Keratinocyte (primary cell): ENCODE measurements at regions not wholly inside any gene's neighbourhood (a gene's known extent, or its start where the extent isn't known, plus 50 kb on each side); places are given as distances from the start of the nearest gene placed in this dataset.

Source experiments
- DNase-seq: peaks from one replicate; pipeline ENCODE4 v3.0.0-alpha.2; 2011; ENCODE audit warnings: low read depth, missing footprints, low spot score
- FAIRE-seq: peaks from 2 replicates; lab custom pipeline; 2011; peaks lifted over from hg19 to GRCh38; lab: Jason Lieb, UNC
- H2AFZ ChIP-seq: 2 replicates; pipeline ENCODE4 v1.6.0; 2012; ENCODE audit warnings: low read length, control low read depth, inconsistent platforms; ENCODE audit not compliant: control insufficient read depth
- H3K27ac ChIP-seq: 2 replicates; pipeline ENCODE4 v1.5.1; 2011; ENCODE audit warnings: low read length; ENCODE audit not compliant: control insufficient read depth, insufficient read depth
- H3K27me3 ChIP-seq: 3 replicates; pipeline ENCODE4 v1.6.0; 2011; ENCODE audit warnings: low read length; ENCODE audit not compliant: control insufficient read depth, insufficient read depth; ENCODE audit errors: extremely low read depth
- H3K36me3 ChIP-seq, 2 experiments: 2 replicates in 1 of 2; 3 replicates in 1 of 2; pipeline ENCODE4 v1.5.1; 2011; ENCODE audit warnings: low read length in 2 of 2, mild to moderate bottlenecking in 1 of 2; ENCODE audit not compliant: control insufficient read depth in 2 of 2, insufficient read depth in 2 of 2; ENCODE audit errors: extremely low read depth in 1 of 2
- H3K4me1 ChIP-seq: 3 replicates; pipeline ENCODE4 v1.5.1; 2011; ENCODE audit warnings: low read length; ENCODE audit not compliant: control insufficient read depth, insufficient read depth; ENCODE audit errors: extremely low read depth
- H3K4me2 ChIP-seq: 3 replicates; pipeline ENCODE4 v1.6.0; 2011; ENCODE audit warnings: low read depth, low read length; ENCODE audit not compliant: control insufficient read depth, insufficient read depth; ENCODE audit errors: extremely low read depth
- H3K4me3 ChIP-seq, 3 experiments: fragments of 200-600 bp in 1 of 3; sonication (generic) in 1 of 3; 2 replicates in 2 of 3; 3 replicates in 1 of 3; pipeline ENCODE4 v1.5.1; 2011 to 2016; ENCODE audit warnings: low read length in 3 of 3, mild to moderate bottlenecking in 3 of 3, control low read depth in 2 of 3, inconsistent platforms in 1 of 3, low read depth in 1 of 3, mixed read lengths in 1 of 3, mixed run types in 1 of 3, moderate library complexity in 1 of 3; ENCODE audit not compliant: control insufficient read depth in 2 of 3, insufficient read depth in 2 of 3; ENCODE audit errors: extremely low read depth in 1 of 3
- H3K79me2 ChIP-seq: 2 replicates; pipeline ENCODE4 v1.6.0; 2012; ENCODE audit warnings: low read length; ENCODE audit not compliant: control insufficient read depth, insufficient read depth
- H3K9ac ChIP-seq: 3 replicates; pipeline ENCODE4 v1.6.0; 2011; ENCODE audit warnings: low read length; ENCODE audit not compliant: control insufficient read depth, insufficient read depth; ENCODE audit errors: extremely low read depth
- H3K9me1 ChIP-seq: 3 replicates; pipeline ENCODE4 v1.6.0; 2011; ENCODE audit warnings: low read length; ENCODE audit not compliant: control insufficient read depth, insufficient read depth; ENCODE audit errors: extremely low read depth
- H3K9me3 ChIP-seq: 2 replicates; pipeline ENCODE4 v1.5.1; 2012; ENCODE audit warnings: low read depth, low read length; ENCODE audit not compliant: control insufficient read depth
- H4K20me1 ChIP-seq: 3 replicates; pipeline ENCODE4 v1.6.0; 2011; ENCODE audit warnings: low read length; ENCODE audit not compliant: control insufficient read depth, insufficient read depth; ENCODE audit errors: extremely low read depth
- CTCF ChIP-seq, 3 experiments: IDR thresholded peaks in 1 of 3; conservative IDR thresholded peaks in 1 of 3; optimal IDR thresholded peaks in 1 of 3; 2 replicates in 2 of 3; 3 replicates in 1 of 3; pipeline versions ENCODE3 to v1.5.1; 2011; ENCODE audit warnings: low read length in 3 of 3, mild to moderate bottlenecking in 3 of 3, moderate library complexity in 2 of 3, control low read depth in 1 of 3, inconsistent platforms in 1 of 3; ENCODE audit not compliant: insufficient read depth in 2 of 3; ENCODE audit errors: extremely low read depth in 1 of 3
- EZH2 ChIP-seq: IDR thresholded peaks from one replicate; pipeline ENCODE4 v1.6.1; 2012; ENCODE audit warnings: inconsistent platforms, mild to moderate bottlenecking, low read length, moderate library complexity
- dilution Hi-C: fragments of 300-500 bp; cut with MboI; formaldehyde crosslinking; loops from one replicate; pipeline ENCODE4 v1.7.0; 2020; ENCODE audit warnings: low sequenced_read_pairs; ENCODE audit not compliant: extremely low pct_ligation_motif_present

GRCh38 chr10:128386231-128386630 lies 260.0 kb upstream of the MKI67 start:
- Histone ChIP-seq H3K9ac (no peak overlapping the region), H3K4me1 (no peaks in the 10 kb centered on the region), H3K9me3 (peaks cover 9% of the 10 kb centered on the region), H3K36me3 (no peaks in the 10 kb centered on the region), H3K4me2 (no peak overlapping the region), H3K9me1 (no peaks in the 10 kb centered on the region), H3K79me2 (no peaks in the 10 kb centered on the region), H3K27me3 (no peaks in the 10 kb centered on the region), H3K27ac (no peak overlapping the region), H2AFZ (no peak overlapping the region), H3K4me3 (no peak overlapping the region), H4K20me1 (no peaks in the 10 kb centered on the region)
- dilution Hi-C loops, result no loop called here
- no peak for FAIRE-seq
- no peak for DNase-seq
- TF ChIP-seq CTCF (optimal IDR thresholded peaks at IDR 0.05 in 1 of 3, IDR thresholded peaks at IDR 0.05 in 1 of 3, conservative IDR thresholded peaks at IDR 0.05 in 1 of 3; ENCODE audit: extremely low read depth in 1 of 3, insufficient read depth in 2 of 3, low read length in 3 of 3), result no peak
- no peak for TF ChIP-seq EZH2

GRCh38 chr10:128386816-128387604 lies 260.8 kb upstream of the MKI67 start:
- FAIRE-seq (no peak), DNase-seq (no peak)
- Histone ChIP-seq H3K79me2 (no peaks in the 10 kb centered on the region), H3K4me1 (no peaks in the 10 kb centered on the region), H3K36me3 (no peaks in the 10 kb centered on the region), H3K27me3 (no peaks in the 10 kb centered on the region), H3K9me1 (no peaks in the 10 kb centered on the region), H3K4me2 (no peak overlapping the region), H4K20me1 (no peaks in the 10 kb centered on the region), H3K4me3 (no peak overlapping the region), H3K9ac (no peak overlapping the region), H3K9me3 (peaks cover 9% of the 10 kb centered on the region), H2AFZ (no peak overlapping the region), H3K27ac (no peak overlapping the region)
- TF ChIP-seq CTCF (optimal IDR thresholded peaks at IDR 0.05 in 1 of 3, IDR thresholded peaks at IDR 0.05 in 1 of 3, conservative IDR thresholded peaks at IDR 0.05 in 1 of 3; ENCODE audit: extremely low read depth in 1 of 3, insufficient read depth in 2 of 3, low read length in 3 of 3), result no peak
- TF ChIP-seq EZH2, result no peak
- dilution Hi-C loops, result no loop called here
